CD4-positive, alpha-beta T cell (primary cell): ENCODE measurements at regions not wholly inside any gene's neighbourhood (a gene's known extent, or its start where the extent isn't known, plus 50 kb on each side); places are given as distances from the start of the nearest gene placed in this dataset.

ENCODE experiments used
- ATAC-seq: fragments of 200-7000 bp; cut with Tn5 transposase; one replicate; pipeline ENCODE4 v1.10.0; 2022; ENCODE audit warnings: mild to moderate bottlenecking; ENCODE audit not compliant: poor library complexity
- CTCF ChIA-PET: fragments of 350-600 bp; sonication (Branson Sonifier 250); formaldehyde crosslinking; loops from one replicate; lab custom pipeline; 2021; ENCODE audit warnings: antibody characterized with exemption, inconsistent platforms; lab: Charles Lee
- POLR2A ChIA-PET: fragments of 350-600 bp; sonication (Branson Sonifier 250); formaldehyde crosslinking; loops from one replicate; lab custom pipeline; 2021; ENCODE audit warnings: antibody characterized with exemption, inconsistent platforms; lab: Charles Lee
- DNase-seq, 14 experiments: peaks; one replicate each; pipeline ENCODE4 v3.0.0-alpha.2; 2013 to 2020; ENCODE audit warnings: mixed read lengths in 2 of 14
- H3K27ac ChIP-seq, 2 donors: one replicate each; pipeline versions ENCODE4 v1.5.1 to v1.7.0; 2013; ENCODE audit warnings: low read length in 2 of 2, low read depth in 1 of 2, mild to moderate bottlenecking in 1 of 2
- H3K27me3 ChIP-seq, 2 experiments: 1 replicate in 1 of 2; 2 replicates in 1 of 2; pipeline versions ENCODE4 v1.6.1 to v1.7.0; 2013; ENCODE audit warnings: low read length in 2 of 2, control low read depth in 1 of 2, mild to moderate bottlenecking in 1 of 2, moderate library complexity in 1 of 2; ENCODE audit not compliant: insufficient read depth in 2 of 2, control insufficient read depth in 1 of 2
- H3K36me3 ChIP-seq: one replicate; pipeline ENCODE4 v1.6.1; 2013; ENCODE audit warnings: low read length, control low read depth; ENCODE audit not compliant: insufficient read depth
- H3K4me1 ChIP-seq: one replicate; pipeline ENCODE4 v1.6.1; 2013; ENCODE audit warnings: low read length, control low read depth; ENCODE audit not compliant: insufficient read depth
- H3K4me3 ChIP-seq: one replicate; pipeline ENCODE4 v1.5.1; 2013; ENCODE audit warnings: mild to moderate bottlenecking, low read length, moderate library complexity
- H3K9me3 ChIP-seq, 2 experiments: 1 replicate in 1 of 2; 2 replicates in 1 of 2; pipeline versions ENCODE4 v1.6.1 to v1.7.0; 2013; ENCODE audit warnings: low read length in 2 of 2, mild to moderate bottlenecking in 2 of 2, control low read depth in 1 of 2, moderate library complexity in 1 of 2; ENCODE audit not compliant: control insufficient read depth in 1 of 2, insufficient read depth in 1 of 2
- H3K27ac Mint-ChIP-seq: one replicate; pipeline ENCODE4 v1.8.0; 2020; ENCODE audit warnings: mixed read lengths
- H3K27me3 Mint-ChIP-seq: one replicate; pipeline ENCODE4 v1.8.0; 2021; ENCODE audit warnings: mixed read lengths
- H3K36me3 Mint-ChIP-seq: one replicate; pipeline ENCODE4 v1.8.0; 2021; ENCODE audit warnings: low read depth, mixed read lengths
- H3K4me1 Mint-ChIP-seq: one replicate; pipeline ENCODE4 v1.8.0; 2021; ENCODE audit warnings: low read depth, mixed read lengths
- H3K4me3 Mint-ChIP-seq: one replicate; pipeline ENCODE4 v1.8.0; 2020; ENCODE audit warnings: mild to moderate bottlenecking, mixed read lengths
- H3K9me3 Mint-ChIP-seq: one replicate; pipeline ENCODE4 v1.8.0; 2020; ENCODE audit warnings: mixed read lengths
- CTCF ChIP-seq: fragments of 200-600 bp; IDR thresholded peaks from one replicate; pipeline ENCODE4 v1.8.0; 2022; ENCODE audit warnings: antibody characterized with exemption, mild to moderate bottlenecking
- intact Hi-C, 2 experiments: fragments of 100-400 bp; cut with DNase I in 1 of 2; cut with micrococcal nuclease in 1 of 2; formaldehyde crosslinking; loops; one replicate each; pipeline versions ENCODE4 v1.15.1 to v1.9.0; 2023 to 2025; cut with DNase I, micrococcal nuclease

GRCh38 chr3:189512039-189512438 is 119.2 kb upstream of the TP63 start:
- no peak overlapping the region for H3K27ac Mint-ChIP-seq
- H3K4me1 Mint-ChIP-seq, result no peaks in the 10 kb centered on the region

GRCh38 chr3:189512821-189513220 is 118.4 kb upstream of the TP63 start:
- H3K4me1 ChIP-seq, result no peaks in the 10 kb centered on the region
- no peak overlapping the region for H3K27ac Mint-ChIP-seq
- intact Hi-C loops, result no loop called here
- no peaks in the 10 kb centered on the region for H3K36me3 ChIP-seq
- no peak overlapping the region for H3K4me3 ChIP-seq
- ChIA-PET CTCF (interaction anchor here (0.7 kb wide), 1 partner anchor 9 kb away, joined by 3 read pairs; no protein-coding TSS in a partner anchor), POLR2A (interaction anchor here (1.0 kb wide), 1 partner anchor 317 kb away, joined by 3 read pairs; no protein-coding TSS in a partner anchor)
- no peak for DNase-seq
- H3K36me3 Mint-ChIP-seq, result peaks cover 6% of the 10 kb centered on the region
- H3K4me1 Mint-ChIP-seq, result no peaks in the 10 kb centered on the region
- H3K27me3 ChIP-seq, result no peaks in the 10 kb centered on the region
- no peak for TF ChIP-seq CTCF
- ATAC-seq, result no peak
- peaks cover under 1 to 9% of the 10 kb centered on the region in 2 experiments for H3K9me3 ChIP-seq
- no peak overlapping the region for H3K4me3 Mint-ChIP-seq
- H3K9me3 Mint-ChIP-seq, result peaks cover 3% of the 10 kb centered on the region
- H3K27ac ChIP-seq, result no peak overlapping the region
- H3K27me3 Mint-ChIP-seq, result no peaks in the 10 kb centered on the region

More at GRCh38 chr3:189512039-189512438, 119.2 kb upstream of the TP63 start:
- H3K27me3 ChIP-seq, result no peaks in the 10 kb centered on the region
- CTCF ChIA-PET, result no interaction called here
- DNase-seq (no peak), ATAC-seq (no peak)
- intact Hi-C loops, result no loop called here
- peaks cover 3% of the 10 kb centered on the region for H3K9me3 Mint-ChIP-seq
- no peaks in the 10 kb centered on the region for H3K27me3 Mint-ChIP-seq
- no peaks in the 10 kb centered on the region for H3K4me1 ChIP-seq
- no peaks in the 10 kb centered on the region for H3K36me3 ChIP-seq
- no peak for TF ChIP-seq CTCF
- POLR2A ChIA-PET, result no interaction called here
- no peak overlapping the region for H3K4me3 Mint-ChIP-seq
- no peak overlapping the region for H3K27ac ChIP-seq
- H3K9me3 ChIP-seq, result peaks cover 0 to 2% of the 10 kb centered on the region in 2 experiments
- peaks cover 6% of the 10 kb centered on the region for H3K36me3 Mint-ChIP-seq
- H3K4me3 ChIP-seq, result no peak overlapping the region

- H3K4me1 Mint-ChIP-seq, result no peaks in the 10 kb centered on the region
- H3K36me3 ChIP-seq, result no peaks in the 10 kb centered on the region
- intact Hi-C loops, result no loop called here
- H3K27me3 Mint-ChIP-seq, result no peaks in the 10 kb centered on the region
- CTCF ChIA-PET, result no interaction called here
- H3K4me1 ChIP-seq, result no peaks in the 10 kb centered on the region
- POLR2A ChIA-PET, result interaction anchor here (1.0 kb wide), 1 partner anchor 316 kb away, joined by 3 read pairs; no protein-coding TSS in a partner anchor
- peaks cover 6% of the 10 kb centered on the region for H3K36me3 Mint-ChIP-seq
- H3K9me3 ChIP-seq, result peaks cover 4 to 9% of the 10 kb centered on the region in 2 experiments
- no peak overlapping the region for H3K27ac ChIP-seq
- H3K27ac Mint-ChIP-seq, result no peak overlapping the region
- DNase-seq, result no peak
- no peak for ATAC-seq
- no peak for TF ChIP-seq CTCF
- no peak overlapping the region for H3K4me3 ChIP-seq
- peaks cover 3% of the 10 kb centered on the region for H3K9me3 Mint-ChIP-seq
- no peaks in the 10 kb centered on the region for H3K27me3 ChIP-seq
- H3K4me3 Mint-ChIP-seq, result no peak overlapping the region
These were observed 117.7 kb upstream of the TP63 start for GRCh38 chr3:189513281-189514117.
